ENCODE measurements at regions not wholly inside any gene's neighbourhood (a gene's known extent, or its start where the extent isn't known, plus 50 kb on each side); places are given as distances from the start of the nearest gene placed in this dataset.

GRCh38 chr2:117123362-117123761 is 691.1 kb upstream of the DDX18 start:
- Histone ChIP-seq H3K27ac (no peak overlapping the region), H3K27me3 (ENCODE audit: insufficient read depth, low read depth) (no peaks in the 10 kb centered on the region), H3K36me3 (ENCODE audit: insufficient read depth) (no peaks in the 10 kb centered on the region), H3K4me1 (ENCODE audit: low read depth, poor library complexity, severe bottlenecking) (no peaks in the 10 kb centered on the region), H3K4me3 (IDR thresholded peaks at IDR 0.05; ENCODE audit: insufficient read depth, low read depth, low read length) (no peak overlapping the region), H3K79me2 (ENCODE audit: insufficient read depth, low read depth) (no peaks in the 10 kb centered on the region), H3K4me2 (no peak overlapping the region), H2AFZ (ENCODE audit: low read depth) (no peak overlapping the region), H3K9ac (no peak overlapping the region), H4K20me1 (ENCODE audit: insufficient read depth) (no peaks in the 10 kb centered on the region)
- no peak for TF ChIP-seq CTCF (conservative IDR thresholded peaks at IDR 0.05; ENCODE audit: low read depth, low read length)

- Histone ChIP-seq H3K4me2 (no peak overlapping the region), H4K20me1 (ENCODE audit: insufficient read depth) (no peaks in the 10 kb centered on the region), H3K9ac (no peak overlapping the region), H2AFZ (ENCODE audit: low read depth) (no peak overlapping the region), H3K4me3 (IDR thresholded peaks at IDR 0.05; ENCODE audit: insufficient read depth, low read depth, low read length) (no peak overlapping the region), H3K27me3 (ENCODE audit: insufficient read depth, low read depth) (no peaks in the 10 kb centered on the region), H3K79me2 (ENCODE audit: insufficient read depth, low read depth) (no peaks in the 10 kb centered on the region), H3K36me3 (ENCODE audit: insufficient read depth) (no peaks in the 10 kb centered on the region), H3K27ac (no peak overlapping the region), H3K4me1 (ENCODE audit: low read depth, poor library complexity, severe bottlenecking) (no peaks in the 10 kb centered on the region)
- TF ChIP-seq CTCF (conservative IDR thresholded peaks at IDR 0.05; ENCODE audit: low read depth, low read length), result no peak
Observed at GRCh38 chr2:117126656-117127055, 687.8 kb upstream of the DDX18 start.

GRCh38 chr2:117127680-117128079 is 686.8 kb upstream of the DDX18 start:
- Histone ChIP-seq H3K79me2 (ENCODE audit: insufficient read depth, low read depth) (no peaks in the 10 kb centered on the region), H3K4me3 (IDR thresholded peaks at IDR 0.05; ENCODE audit: insufficient read depth, low read depth, low read length) (no peak overlapping the region), H3K4me1 (ENCODE audit: low read depth, poor library complexity, severe bottlenecking) (no peaks in the 10 kb centered on the region), H2AFZ (ENCODE audit: low read depth) (no peak overlapping the region), H3K27me3 (ENCODE audit: insufficient read depth, low read depth) (no peaks in the 10 kb centered on the region), H3K4me2 (no peak overlapping the region), H3K27ac (no peak overlapping the region), H3K9ac (no peak overlapping the region), H3K36me3 (ENCODE audit: insufficient read depth) (no peaks in the 10 kb centered on the region), H4K20me1 (ENCODE audit: insufficient read depth) (no peaks in the 10 kb centered on the region)
- TF ChIP-seq CTCF (conservative IDR thresholded peaks at IDR 0.05; ENCODE audit: low read depth, low read length), result no peak

GRCh38 chr2:117128461-117128860 is 686.0 kb upstream of the DDX18 start:
- H3K36me3 ChIP-seq (ENCODE audit: insufficient read depth), result no peaks in the 10 kb centered on the region
- no peaks in the 10 kb centered on the region for H3K4me1 ChIP-seq (ENCODE audit: low read depth, poor library complexity, severe bottlenecking)
- H3K9ac ChIP-seq, result no peak overlapping the region
- H3K27me3 ChIP-seq (ENCODE audit: insufficient read depth, low read depth), result no peaks in the 10 kb centered on the region
- H3K27ac ChIP-seq, result no peak overlapping the region
- TF ChIP-seq CTCF (conservative IDR thresholded peaks at IDR 0.05; ENCODE audit: low read depth, low read length), result no peak
- H2AFZ ChIP-seq (ENCODE audit: low read depth), result no peak overlapping the region
- H3K4me3 ChIP-seq (IDR thresholded peaks at IDR 0.05; ENCODE audit: insufficient read depth, low read depth, low read length), result no peak overlapping the region
- H4K20me1 ChIP-seq (ENCODE audit: insufficient read depth), result no peaks in the 10 kb centered on the region
- H3K79me2 ChIP-seq (ENCODE audit: insufficient read depth, low read depth), result no peaks in the 10 kb centered on the region
- no peak overlapping the region for H3K4me2 ChIP-seq

GRCh38 chr2:117137371-117137770 is 677.1 kb upstream of the DDX18 start:
- H3K4me2 ChIP-seq, result no peak overlapping the region
- H3K36me3 ChIP-seq (ENCODE audit: insufficient read depth), result no peaks in the 10 kb centered on the region
- no peak overlapping the region for H3K27ac ChIP-seq
- no peaks in the 10 kb centered on the region for H3K27me3 ChIP-seq (ENCODE audit: insufficient read depth, low read depth)
- no peak overlapping the region for H3K4me3 ChIP-seq (IDR thresholded peaks at IDR 0.05; ENCODE audit: insufficient read depth, low read depth, low read length)
- no peak overlapping the region for H2AFZ ChIP-seq (ENCODE audit: low read depth)
- H3K9ac ChIP-seq, result no peak overlapping the region
- no peak for TF ChIP-seq CTCF (conservative IDR thresholded peaks at IDR 0.05; ENCODE audit: low read depth, low read length)
- H3K4me1 ChIP-seq (ENCODE audit: low read depth, poor library complexity, severe bottlenecking), result no peaks in the 10 kb centered on the region
- H4K20me1 ChIP-seq (ENCODE audit: insufficient read depth), result no peaks in the 10 kb centered on the region
- H3K79me2 ChIP-seq (ENCODE audit: insufficient read depth, low read depth), result no peaks in the 10 kb centered on the region
